ENCODE measurements at regions not wholly inside any gene's neighbourhood (a gene's known extent, or its start where the extent isn't known, plus 50 kb on each side); places are given as distances from the start of the nearest gene placed in this dataset.

DNA sequence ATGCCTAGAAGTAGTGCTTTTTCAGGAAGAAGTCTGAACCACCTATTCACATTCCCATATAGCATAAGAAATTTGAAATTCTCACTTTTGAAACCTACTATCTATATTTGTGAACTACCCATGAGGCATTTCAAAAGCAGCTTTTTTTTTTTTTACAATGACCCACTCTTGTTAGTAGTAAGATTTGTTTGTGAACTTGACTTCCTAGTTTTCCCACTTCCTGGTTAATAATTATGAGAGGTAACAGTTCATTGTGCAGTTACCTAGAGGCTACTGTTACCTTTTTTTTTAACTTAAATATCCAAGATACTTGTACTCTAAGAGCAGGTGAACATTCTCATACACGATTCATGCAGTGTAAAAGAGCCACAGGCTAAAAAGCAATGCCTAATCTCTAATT, 371.7 kb upstream of the ADGRL2 start:
- peaks cover 0 to 3% (median 0%) of the 10 kb centered on the region in 4 donors for H3K9me3 ChIP-seq (ENCODE audit: control insufficient read depth in 4 of 4, low read length in 3 of 4)
- H3K4me1 ChIP-seq (ENCODE audit: control insufficient read depth in 4 of 4, insufficient read depth in 4 of 4, low read length in 3 of 4), result no peaks in the 10 kb centered on the region
- no peaks in the 10 kb centered on the region for H3K36me3 ChIP-seq (ENCODE audit: control insufficient read depth in 4 of 4, insufficient read depth in 3 of 4, low read depth in 1 of 4, low read length in 3 of 4)
- WGBS, result 68% methylated on average over 1 of the region's 1 CpG
- H3K9ac ChIP-seq (ENCODE audit: low read depth in 1 of 2, low read length in 2 of 2), result no peak overlapping the region
- no peak overlapping the region for H3K27ac ChIP-seq (ENCODE audit: low read depth in 1 of 2, low read length in 2 of 2)
- H3K27me3 ChIP-seq (ENCODE audit: control insufficient read depth in 4 of 4, insufficient read depth in 4 of 4, low read length in 3 of 4), result no peaks in the 10 kb centered on the region
- TF ChIP-seq RAD21 (IDR thresholded peaks at IDR 0.05) (no peak), HNF4A (conservative IDR thresholded peaks at IDR 0.05) (no peak), GABPA (IDR thresholded peaks at IDR 0.05 in 1 of 2, conservative IDR thresholded peaks at IDR 0.05 in 1 of 2) (no peak), FOXA2 (IDR thresholded peaks at IDR 0.05) (no peak), FOXA1 (IDR thresholded peaks at IDR 0.05) (no peak), SP1 (IDR thresholded peaks at IDR 0.05) (no peak), RXRA (IDR thresholded peaks at IDR 0.05) (no peak), TAF1 (conservative IDR thresholded peaks at IDR 0.05) (no peak), EGR1 (IDR thresholded peaks at IDR 0.05; ENCODE audit: low read depth in 2 of 2) (no peak)
- TF ChIP-seq, protein P1, sequence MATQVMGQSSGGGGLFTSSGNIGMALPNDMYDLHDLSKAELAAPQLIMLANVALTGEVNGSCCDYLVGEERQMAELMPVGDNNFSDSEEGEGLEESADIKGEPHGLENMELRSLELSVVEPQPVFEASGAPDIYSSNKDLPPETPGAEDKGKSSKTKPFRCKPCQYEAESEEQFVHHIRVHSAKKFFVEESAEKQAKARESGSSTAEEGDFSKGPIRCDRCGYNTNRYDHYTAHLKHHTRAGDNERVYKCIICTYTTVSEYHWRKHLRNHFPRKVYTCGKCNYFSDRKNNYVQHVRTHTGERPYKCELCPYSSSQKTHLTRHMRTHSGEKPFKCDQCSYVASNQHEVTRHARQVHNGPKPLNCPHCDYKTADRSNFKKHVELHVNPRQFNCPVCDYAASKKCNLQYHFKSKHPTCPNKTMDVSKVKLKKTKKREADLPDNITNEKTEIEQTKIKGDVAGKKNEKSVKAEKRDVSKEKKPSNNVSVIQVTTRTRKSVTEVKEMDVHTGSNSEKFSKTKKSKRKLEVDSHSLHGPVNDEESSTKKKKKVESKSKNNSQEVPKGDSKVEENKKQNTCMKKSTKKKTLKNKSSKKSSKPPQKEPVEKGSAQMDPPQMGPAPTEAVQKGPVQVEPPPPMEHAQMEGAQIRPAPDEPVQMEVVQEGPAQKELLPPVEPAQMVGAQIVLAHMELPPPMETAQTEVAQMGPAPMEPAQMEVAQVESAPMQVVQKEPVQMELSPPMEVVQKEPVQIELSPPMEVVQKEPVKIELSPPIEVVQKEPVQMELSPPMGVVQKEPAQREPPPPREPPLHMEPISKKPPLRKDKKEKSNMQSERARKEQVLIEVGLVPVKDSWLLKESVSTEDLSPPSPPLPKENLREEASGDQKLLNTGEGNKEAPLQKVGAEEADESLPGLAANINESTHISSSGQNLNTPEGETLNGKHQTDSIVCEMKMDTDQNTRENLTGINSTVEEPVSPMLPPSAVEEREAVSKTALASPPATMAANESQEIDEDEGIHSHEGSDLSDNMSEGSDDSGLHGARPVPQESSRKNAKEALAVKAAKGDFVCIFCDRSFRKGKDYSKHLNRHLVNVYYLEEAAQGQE (IDR thresholded peaks at IDR 0.05), result no peak
- TF ChIP-seq, protein P2, sequence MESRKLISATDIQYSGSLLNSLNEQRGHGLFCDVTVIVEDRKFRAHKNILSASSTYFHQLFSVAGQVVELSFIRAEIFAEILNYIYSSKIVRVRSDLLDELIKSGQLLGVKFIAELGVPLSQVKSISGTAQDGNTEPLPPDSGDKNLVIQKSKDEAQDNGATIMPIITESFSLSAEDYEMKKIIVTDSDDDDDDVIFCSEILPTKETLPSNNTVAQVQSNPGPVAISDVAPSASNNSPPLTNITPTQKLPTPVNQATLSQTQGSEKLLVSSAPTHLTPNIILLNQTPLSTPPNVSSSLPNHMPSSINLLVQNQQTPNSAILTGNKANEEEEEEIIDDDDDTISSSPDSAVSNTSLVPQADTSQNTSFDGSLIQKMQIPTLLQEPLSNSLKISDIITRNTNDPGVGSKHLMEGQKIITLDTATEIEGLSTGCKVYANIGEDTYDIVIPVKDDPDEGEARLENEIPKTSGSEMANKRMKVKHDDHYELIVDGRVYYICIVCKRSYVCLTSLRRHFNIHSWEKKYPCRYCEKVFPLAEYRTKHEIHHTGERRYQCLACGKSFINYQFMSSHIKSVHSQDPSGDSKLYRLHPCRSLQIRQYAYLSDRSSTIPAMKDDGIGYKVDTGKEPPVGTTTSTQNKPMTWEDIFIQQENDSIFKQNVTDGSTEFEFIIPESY (IDR thresholded peaks at IDR 0.05), result no peak
- TF ChIP-seq, protein P3, sequence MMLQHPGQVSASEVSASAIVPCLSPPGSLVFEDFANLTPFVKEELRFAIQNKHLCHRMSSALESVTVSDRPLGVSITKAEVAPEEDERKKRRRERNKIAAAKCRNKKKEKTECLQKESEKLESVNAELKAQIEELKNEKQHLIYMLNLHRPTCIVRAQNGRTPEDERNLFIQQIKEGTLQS (IDR thresholded peaks at IDR 0.05), result no peak
- TF ChIP-seq, protein P4, sequence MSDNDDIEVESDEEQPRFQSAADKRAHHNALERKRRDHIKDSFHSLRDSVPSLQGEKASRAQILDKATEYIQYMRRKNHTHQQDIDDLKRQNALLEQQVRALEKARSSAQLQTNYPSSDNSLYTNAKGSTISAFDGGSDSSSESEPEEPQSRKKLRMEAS (IDR thresholded peaks at IDR 0.05), result no peak
- H3K4me3 ChIP-seq (ENCODE audit: low read depth in 1 of 3, low read length in 3 of 3), result no peak overlapping the region
- DNase-seq (ENCODE audit: low spot score), result no peak

DNA sequence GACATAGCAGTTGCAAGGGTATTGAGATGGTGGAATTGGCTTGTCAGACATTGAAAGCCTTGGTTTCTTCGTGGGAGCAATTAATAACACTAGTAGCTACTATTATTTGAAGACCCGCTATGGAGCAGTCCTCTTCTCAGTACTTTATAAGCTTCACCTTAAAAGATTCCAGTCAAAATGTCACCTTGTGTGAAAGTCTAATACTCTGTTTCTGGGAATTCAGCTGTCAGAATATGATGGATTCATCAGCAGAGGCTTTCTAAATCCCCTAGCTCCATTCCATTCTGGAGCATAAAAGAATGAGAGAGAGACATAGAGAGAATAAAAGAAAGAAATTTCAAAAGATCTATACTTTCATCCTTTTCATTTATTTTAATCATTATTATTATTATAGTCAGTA, 375.9 kb upstream of the ADGRL2 start:
- peaks cover 0 to 3% (median 0%) of the 10 kb centered on the region in 4 donors for H3K9me3 ChIP-seq (ENCODE audit: control insufficient read depth in 4 of 4, low read length in 3 of 4)
- TF ChIP-seq HNF4A (conservative IDR thresholded peaks at IDR 0.05) (no peak), FOXA2 (IDR thresholded peaks at IDR 0.05) (no peak), HNF4G (IDR thresholded peaks at IDR 0.05) (no peak), EGR1 (IDR thresholded peaks at IDR 0.05; ENCODE audit: low read depth in 2 of 2) (no peak), RXRA (IDR thresholded peaks at IDR 0.05) (no peak), SP1 (IDR thresholded peaks at IDR 0.05) (no peak), YY1 (IDR thresholded peaks at IDR 0.05) (no peak), FOXA1 (IDR thresholded peaks at IDR 0.05) (no peak), TAF1 (conservative IDR thresholded peaks at IDR 0.05) (no peak), NR2F2 (IDR thresholded peaks at IDR 0.05) (no peak)
- TF ChIP-seq, protein P1 (IDR thresholded peaks at IDR 0.05), result no peak
- TF ChIP-seq, protein P5, sequence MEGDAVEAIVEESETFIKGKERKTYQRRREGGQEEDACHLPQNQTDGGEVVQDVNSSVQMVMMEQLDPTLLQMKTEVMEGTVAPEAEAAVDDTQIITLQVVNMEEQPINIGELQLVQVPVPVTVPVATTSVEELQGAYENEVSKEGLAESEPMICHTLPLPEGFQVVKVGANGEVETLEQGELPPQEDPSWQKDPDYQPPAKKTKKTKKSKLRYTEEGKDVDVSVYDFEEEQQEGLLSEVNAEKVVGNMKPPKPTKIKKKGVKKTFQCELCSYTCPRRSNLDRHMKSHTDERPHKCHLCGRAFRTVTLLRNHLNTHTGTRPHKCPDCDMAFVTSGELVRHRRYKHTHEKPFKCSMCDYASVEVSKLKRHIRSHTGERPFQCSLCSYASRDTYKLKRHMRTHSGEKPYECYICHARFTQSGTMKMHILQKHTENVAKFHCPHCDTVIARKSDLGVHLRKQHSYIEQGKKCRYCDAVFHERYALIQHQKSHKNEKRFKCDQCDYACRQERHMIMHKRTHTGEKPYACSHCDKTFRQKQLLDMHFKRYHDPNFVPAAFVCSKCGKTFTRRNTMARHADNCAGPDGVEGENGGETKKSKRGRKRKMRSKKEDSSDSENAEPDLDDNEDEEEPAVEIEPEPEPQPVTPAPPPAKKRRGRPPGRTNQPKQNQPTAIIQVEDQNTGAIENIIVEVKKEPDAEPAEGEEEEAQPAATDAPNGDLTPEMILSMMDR (IDR thresholded peaks at IDR 0.05; ENCODE audit: low read depth, low read length, missing input control), result no peak
- TF ChIP-seq, protein P4 (IDR thresholded peaks at IDR 0.05), result no peak
- TF ChIP-seq, protein P3 (IDR thresholded peaks at IDR 0.05), result no peak
- TF ChIP-seq, protein P2 (IDR thresholded peaks at IDR 0.05), result no peak
- no peak for DNase-seq (ENCODE audit: low spot score)
- H3K9ac ChIP-seq (ENCODE audit: low read depth in 1 of 2, low read length in 2 of 2), result no peak overlapping the region
- H3K4me1 ChIP-seq (ENCODE audit: control insufficient read depth in 4 of 4, insufficient read depth in 4 of 4, low read length in 3 of 4), result no peaks in the 10 kb centered on the region
- H3K27me3 ChIP-seq (ENCODE audit: control insufficient read depth in 4 of 4, insufficient read depth in 4 of 4, low read length in 3 of 4), result no peaks in the 10 kb centered on the region
- H3K36me3 ChIP-seq (ENCODE audit: control insufficient read depth in 4 of 4, insufficient read depth in 3 of 4, low read depth in 1 of 4, low read length in 3 of 4), result no peaks in the 10 kb centered on the region
- no peak overlapping the region for H3K27ac ChIP-seq (ENCODE audit: low read depth in 1 of 2, low read length in 2 of 2)
- 84% methylated on average over 2 of the region's 2 CpGs for WGBS
- no peak overlapping the region for H3K4me3 ChIP-seq (ENCODE audit: low read depth in 1 of 3, low read length in 3 of 3)

All from liver (tissue), 8 donors.